BJ (cell line): ENCODE measurements at regions not wholly inside any gene's neighbourhood (a gene's known extent, or its start where the extent isn't known, plus 50 kb on each side); places are given as distances from the start of the nearest gene placed in this dataset.

Experiments used
- CTCF ChIA-PET: fragments of 350-600 bp; formaldehyde crosslinking; extraction: SDS; loops from one replicate; lab custom pipeline; 2021; ENCODE audit warnings: antibody characterized with exemption, inconsistent platforms; lab: Yijun Ruan, JAX
- POLR2A ChIA-PET: fragments of 300-600 bp; sonication (Branson Sonifier 250); formaldehyde crosslinking; extraction: SDS; loops from one replicate; lab custom pipeline; 2021; ENCODE audit warnings: antibody characterized with exemption; lab: Charles Lee
- DNase-seq: peaks from one replicate; pipeline ENCODE4 v3.0.0-alpha.2; 2011; ENCODE audit warnings: low read depth
- H3K27me3 ChIP-seq: 2 replicates; pipeline ENCODE4 v1.6.0; 2011; ENCODE audit warnings: low read length; ENCODE audit not compliant: control insufficient read depth, insufficient read depth
- H3K36me3 ChIP-seq: 2 replicates; pipeline ENCODE4 v1.5.1; 2011; ENCODE audit warnings: low read length; ENCODE audit not compliant: control insufficient read depth, insufficient read depth
- H3K4me3 ChIP-seq: 2 replicates; pipeline ENCODE4 v1.5.1; 2011; ENCODE audit warnings: low read depth, mild to moderate bottlenecking, control low read depth, low read length
- TF ChIP-seq, protein P1 (sequence below): IDR thresholded peaks from 2 replicates; pipeline ENCODE4 v1.5.1; 2011; ENCODE audit warnings: low read depth, mild to moderate bottlenecking, control low read depth, inconsistent platforms, low read length, moderate library complexity; ENCODE audit not compliant: insufficient read depth

DNA sequence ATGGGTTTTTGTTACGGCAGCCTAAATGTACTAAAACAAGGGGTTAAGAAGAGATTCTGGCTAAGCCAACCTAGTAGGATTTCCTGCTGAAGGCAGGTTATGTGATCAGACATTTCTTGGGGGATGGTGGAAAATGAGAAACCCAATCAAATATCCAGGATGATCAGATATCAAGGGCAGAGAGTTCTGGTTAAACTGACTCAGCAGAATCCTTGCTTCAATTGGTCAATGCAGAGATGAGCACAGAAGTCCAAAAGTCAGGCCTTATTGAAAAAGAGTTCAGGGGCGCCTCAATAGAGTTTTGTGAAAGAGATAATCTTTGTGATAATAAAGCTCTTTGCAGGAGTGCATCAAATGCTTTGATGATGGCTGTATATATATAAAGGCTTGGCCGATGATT is 237.1 kb downstream of the AMY1C start:
- TF ChIP-seq, protein P1, sequence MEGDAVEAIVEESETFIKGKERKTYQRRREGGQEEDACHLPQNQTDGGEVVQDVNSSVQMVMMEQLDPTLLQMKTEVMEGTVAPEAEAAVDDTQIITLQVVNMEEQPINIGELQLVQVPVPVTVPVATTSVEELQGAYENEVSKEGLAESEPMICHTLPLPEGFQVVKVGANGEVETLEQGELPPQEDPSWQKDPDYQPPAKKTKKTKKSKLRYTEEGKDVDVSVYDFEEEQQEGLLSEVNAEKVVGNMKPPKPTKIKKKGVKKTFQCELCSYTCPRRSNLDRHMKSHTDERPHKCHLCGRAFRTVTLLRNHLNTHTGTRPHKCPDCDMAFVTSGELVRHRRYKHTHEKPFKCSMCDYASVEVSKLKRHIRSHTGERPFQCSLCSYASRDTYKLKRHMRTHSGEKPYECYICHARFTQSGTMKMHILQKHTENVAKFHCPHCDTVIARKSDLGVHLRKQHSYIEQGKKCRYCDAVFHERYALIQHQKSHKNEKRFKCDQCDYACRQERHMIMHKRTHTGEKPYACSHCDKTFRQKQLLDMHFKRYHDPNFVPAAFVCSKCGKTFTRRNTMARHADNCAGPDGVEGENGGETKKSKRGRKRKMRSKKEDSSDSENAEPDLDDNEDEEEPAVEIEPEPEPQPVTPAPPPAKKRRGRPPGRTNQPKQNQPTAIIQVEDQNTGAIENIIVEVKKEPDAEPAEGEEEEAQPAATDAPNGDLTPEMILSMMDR = no peak
- ChIA-PET CTCF (no interaction called here), POLR2A (no interaction called here)
- Histone ChIP-seq H3K36me3 (no peaks in the 10 kb centered on the region), H3K4me3 (no peak overlapping the region), H3K27me3 (no peaks in the 10 kb centered on the region)
- DNase-seq = no peak

DNA sequence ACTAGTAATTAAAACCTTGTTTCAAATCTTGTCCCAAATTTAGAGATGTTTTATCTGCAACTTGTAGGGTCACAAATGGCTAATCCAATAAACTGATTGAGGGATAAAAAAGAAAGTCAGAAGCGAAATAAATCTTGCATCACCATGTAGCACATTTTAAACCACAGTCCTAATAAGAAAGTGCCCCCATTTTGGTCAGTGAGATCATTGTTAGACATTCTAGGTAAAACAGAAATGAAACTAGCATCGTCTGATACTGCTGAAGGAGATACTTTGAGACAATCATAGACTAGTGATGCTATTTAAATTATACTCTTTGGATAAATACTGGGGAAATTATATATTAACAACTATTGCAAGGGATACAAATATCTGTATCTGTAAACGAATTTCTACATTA is 247.9 kb downstream of the AMY1C start:
- H3K27me3 ChIP-seq = no peaks in the 10 kb centered on the region
- no peak overlapping the region for H3K4me3 ChIP-seq
- TF ChIP-seq, protein P1 = no peak
- CTCF ChIA-PET = no interaction called here
- no peaks in the 10 kb centered on the region for H3K36me3 ChIP-seq
- DNase-seq = no peak
- POLR2A ChIA-PET = no interaction called here

DNA sequence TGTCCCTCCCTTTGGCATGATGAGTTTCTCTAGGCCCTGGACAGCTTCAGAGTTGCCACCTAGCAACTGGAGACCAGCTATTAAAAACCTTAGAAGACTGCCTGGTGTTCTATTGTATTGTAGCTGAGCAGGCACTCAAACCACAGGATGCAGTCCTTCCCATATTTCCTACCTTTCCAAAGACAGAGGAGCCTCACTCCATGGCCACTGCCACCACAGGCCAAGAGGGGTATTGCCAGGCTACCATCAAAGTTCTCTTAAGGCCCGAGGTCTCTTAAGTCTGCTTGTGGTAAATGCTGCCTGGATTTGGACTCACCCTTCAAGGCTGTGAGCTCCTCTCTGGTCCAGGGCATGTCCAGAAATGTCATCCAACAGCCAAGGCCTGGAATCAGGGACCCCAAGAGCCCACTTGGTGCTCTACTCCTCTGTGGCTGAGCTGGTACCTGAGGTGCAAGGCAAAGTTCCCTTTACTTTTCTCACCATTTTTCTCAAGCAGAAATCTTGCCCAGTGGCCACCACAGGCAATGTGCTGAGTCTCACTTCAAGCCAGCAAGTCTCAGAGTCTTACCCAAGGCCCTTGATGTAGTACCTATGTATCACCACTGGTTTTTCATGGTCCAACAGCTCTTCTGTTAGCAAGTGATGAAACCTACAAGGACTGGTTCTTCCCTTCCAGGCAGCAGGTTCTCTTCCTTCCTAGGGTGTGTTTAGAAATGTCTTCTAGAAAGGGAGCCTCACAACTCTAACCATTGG is 269.4 kb downstream of the AMY1C start:
- Histone ChIP-seq H3K27me3 (no peaks in the 10 kb centered on the region), H3K4me3 (no peak overlapping the region), H3K36me3 (no peaks in the 10 kb centered on the region)
- TF ChIP-seq, protein P1 = no peak
- POLR2A ChIA-PET = no interaction called here
- DNase-seq = no peak
- CTCF ChIA-PET = no interaction called here

DNA sequence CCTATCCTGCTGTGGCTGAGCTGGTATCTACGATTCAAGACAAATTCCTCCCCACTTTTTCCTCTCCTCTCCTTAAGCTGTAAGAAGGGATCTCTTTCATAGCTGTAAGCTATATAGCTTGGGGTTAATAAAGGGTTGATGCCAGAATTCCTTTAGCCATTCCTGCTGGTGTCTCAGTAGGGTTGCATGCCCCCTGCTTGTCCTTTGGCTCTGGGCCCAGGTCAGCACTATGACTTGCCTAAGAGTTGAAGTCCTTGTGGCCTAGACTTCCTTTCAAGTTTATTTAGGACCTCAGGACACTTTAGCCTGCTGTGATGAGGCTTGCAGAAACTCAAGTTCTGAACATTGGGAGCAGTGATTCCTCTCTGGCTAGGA is 270.0 kb downstream of the AMY1C start:
- Histone ChIP-seq H3K4me3 (no peak overlapping the region), H3K36me3 (no peaks in the 10 kb centered on the region), H3K27me3 (no peaks in the 10 kb centered on the region)
- DNase-seq = no peak
- POLR2A ChIA-PET = no interaction called here
- TF ChIP-seq, protein P1 = no peak
- CTCF ChIA-PET = no interaction called here

DNA sequence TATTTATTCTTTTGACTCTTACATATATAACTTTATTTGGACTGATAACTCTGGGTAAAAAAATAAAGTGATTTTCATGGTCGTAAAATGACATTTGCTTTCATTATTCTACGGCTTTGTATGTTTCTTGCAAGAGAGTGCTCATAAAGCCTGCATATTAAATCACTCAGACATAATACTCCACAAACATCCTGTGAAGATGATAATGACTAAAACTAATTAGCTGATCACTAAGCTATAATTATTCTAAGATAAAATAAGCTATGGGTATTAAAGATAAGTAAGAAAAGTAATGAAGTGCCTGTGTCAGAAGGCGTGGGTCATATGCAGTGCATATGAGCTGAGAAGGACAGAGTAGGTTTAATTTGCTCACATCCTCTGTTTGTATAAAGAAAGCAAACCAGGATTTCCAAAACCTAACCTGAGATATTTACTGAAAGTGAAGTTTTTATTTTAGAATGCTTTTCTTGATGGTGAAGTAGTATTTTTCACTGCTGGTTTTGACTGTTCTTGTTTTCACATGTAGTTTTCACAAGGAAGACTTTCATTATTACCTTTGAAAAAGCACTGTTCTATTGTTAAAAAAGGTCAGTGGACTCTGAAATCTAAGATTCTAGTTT is 278.8 kb downstream of the AMY1C start:
- no peaks in the 10 kb centered on the region for H3K27me3 ChIP-seq
- CTCF ChIA-PET = no interaction called here
- no peak for DNase-seq
- POLR2A ChIA-PET = no interaction called here
- TF ChIP-seq, protein P1 = no peak
- no peaks in the 10 kb centered on the region for H3K36me3 ChIP-seq
- H3K4me3 ChIP-seq = no peak overlapping the region
